ENCODE measurements at regions not wholly inside any gene's neighbourhood (a gene's known extent, or its start where the extent isn't known, plus 50 kb on each side); places are given as distances from the start of the nearest gene placed in this dataset.

DNA sequence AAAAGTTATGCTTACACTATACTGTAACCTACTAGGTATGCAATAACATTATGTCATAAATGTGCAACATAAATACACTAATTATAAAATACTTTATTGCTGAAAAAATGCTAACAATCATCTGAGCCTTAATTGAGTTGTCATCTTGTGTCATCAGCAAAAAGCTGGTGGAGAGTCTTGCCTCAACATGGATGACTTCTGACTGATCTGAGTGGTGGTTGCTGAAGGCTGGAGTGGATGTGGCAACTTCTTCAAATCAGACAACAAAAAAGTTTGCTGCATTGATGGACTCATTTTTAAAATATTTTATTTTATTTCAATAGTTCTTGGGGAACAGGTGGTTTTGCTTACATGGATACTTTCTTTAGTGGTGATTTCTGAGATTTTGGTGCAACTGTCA lies 93.9 kb upstream of the AMN1 start:
- H3K79me2 ChIP-seq (ENCODE audit: control insufficient read depth, insufficient read depth, low read length) = no peaks in the 10 kb centered on the region
- no peaks in the 10 kb centered on the region for H3K9me3 ChIP-seq (ENCODE audit: control insufficient read depth, low read depth, low read length)
- TF ChIP-seq EZH2 (IDR thresholded peaks at IDR 0.05; ENCODE audit: low read length) = no peak
- no peak for TF ChIP-seq CTCF (optimal IDR thresholded peaks at IDR 0.05 in 1 of 3, IDR thresholded peaks at IDR 0.05 in 1 of 3, conservative IDR thresholded peaks at IDR 0.05 in 1 of 3; ENCODE audit: extremely low read depth in 1 of 3, insufficient read depth in 2 of 3, low read length in 3 of 3)
- H3K4me2 ChIP-seq (ENCODE audit: control insufficient read depth, extremely low read depth, insufficient read depth, low read depth, low read length) = no peak overlapping the region
- no peak overlapping the region for H3K27ac ChIP-seq (ENCODE audit: control insufficient read depth, insufficient read depth, low read length)
- no peak for DNase-seq (ENCODE audit: low read depth, low spot score)
- no peak overlapping the region for H2AFZ ChIP-seq (ENCODE audit: control insufficient read depth, low read length)
- no peak overlapping the region for H3K4me3 ChIP-seq (ENCODE audit: control insufficient read depth in 2 of 3, extremely low read depth in 1 of 3, insufficient read depth in 2 of 3, low read depth in 1 of 3, low read length in 3 of 3)
- no peaks in the 10 kb centered on the region for H3K36me3 ChIP-seq (ENCODE audit: control insufficient read depth in 2 of 2, extremely low read depth in 1 of 2, insufficient read depth in 2 of 2, low read length in 2 of 2)
- no peaks in the 10 kb centered on the region for H3K9me1 ChIP-seq (ENCODE audit: control insufficient read depth, extremely low read depth, insufficient read depth, low read length)
- H3K27me3 ChIP-seq (ENCODE audit: control insufficient read depth, extremely low read depth, insufficient read depth, low read length) = no peaks in the 10 kb centered on the region
- dilution Hi-C loops (cut with MboI; ENCODE audit: extremely low pct_ligation_motif_present, low sequenced_read_pairs) = no loop called here
- no peaks in the 10 kb centered on the region for H3K4me1 ChIP-seq (ENCODE audit: control insufficient read depth, extremely low read depth, insufficient read depth, low read length)
- no peaks in the 10 kb centered on the region for H4K20me1 ChIP-seq (ENCODE audit: control insufficient read depth, extremely low read depth, insufficient read depth, low read length)
- no peak for FAIRE-seq
- no peak overlapping the region for H3K9ac ChIP-seq (ENCODE audit: control insufficient read depth, extremely low read depth, insufficient read depth, low read length)

GRCh38 chr12:31821484-31821883 lies 92.7 kb upstream of the AMN1 start:
- Histone ChIP-seq H3K9me1 (ENCODE audit: control insufficient read depth, extremely low read depth, insufficient read depth, low read length) (no peaks in the 10 kb centered on the region), H3K4me2 (ENCODE audit: control insufficient read depth, extremely low read depth, insufficient read depth, low read depth, low read length) (no peak overlapping the region), H3K27ac (ENCODE audit: control insufficient read depth, insufficient read depth, low read length) (no peak overlapping the region), H3K79me2 (ENCODE audit: control insufficient read depth, insufficient read depth, low read length) (no peaks in the 10 kb centered on the region), H3K4me1 (ENCODE audit: control insufficient read depth, extremely low read depth, insufficient read depth, low read length) (no peaks in the 10 kb centered on the region), H2AFZ (ENCODE audit: control insufficient read depth, low read length) (no peak overlapping the region), H3K27me3 (ENCODE audit: control insufficient read depth, extremely low read depth, insufficient read depth, low read length) (no peaks in the 10 kb centered on the region), H4K20me1 (ENCODE audit: control insufficient read depth, extremely low read depth, insufficient read depth, low read length) (no peaks in the 10 kb centered on the region), H3K9me3 (ENCODE audit: control insufficient read depth, low read depth, low read length) (no peaks in the 10 kb centered on the region), H3K9ac (ENCODE audit: control insufficient read depth, extremely low read depth, insufficient read depth, low read length) (no peak overlapping the region), H3K36me3 (ENCODE audit: control insufficient read depth in 2 of 2, extremely low read depth in 1 of 2, insufficient read depth in 2 of 2, low read length in 2 of 2) (no peaks in the 10 kb centered on the region), H3K4me3 (ENCODE audit: control insufficient read depth in 2 of 3, extremely low read depth in 1 of 3, insufficient read depth in 2 of 3, low read depth in 1 of 3, low read length in 3 of 3) (no peak overlapping the region)
- no peak for FAIRE-seq
- DNase-seq (ENCODE audit: low read depth, low spot score) = no peak
- TF ChIP-seq CTCF (optimal IDR thresholded peaks at IDR 0.05 in 1 of 3, IDR thresholded peaks at IDR 0.05 in 1 of 3, conservative IDR thresholded peaks at IDR 0.05 in 1 of 3; ENCODE audit: extremely low read depth in 1 of 3, insufficient read depth in 2 of 3, low read length in 3 of 3) = no peak
- no peak for TF ChIP-seq EZH2 (IDR thresholded peaks at IDR 0.05; ENCODE audit: low read length)
- dilution Hi-C loops (cut with MboI; ENCODE audit: extremely low pct_ligation_motif_present, low sequenced_read_pairs) = no loop called here

Measured in keratinocyte (primary cell).